HEK293T (cell line): ENCODE measurements at regions not wholly inside any gene's neighbourhood (a gene's known extent, or its start where the extent isn't known, plus 50 kb on each side); places are given as distances from the start of the nearest gene placed in this dataset.

Experiments used
- CTCF ChIA-PET: fragments of 350-600 bp; formaldehyde crosslinking; extraction: SDS; loops from one replicate; lab custom pipeline; 2021; ENCODE audit warnings: antibody characterized with exemption, inconsistent platforms; lab: Yijun Ruan, JAX
- POLR2A ChIA-PET: fragments of 350-600 bp; formaldehyde crosslinking; extraction: SDS; loops from one replicate; lab custom pipeline; 2020; ENCODE audit warnings: antibody characterized with exemption, inconsistent platforms; lab: Yijun Ruan, JAX
- DNase-seq: peaks from one replicate; pipeline ENCODE4 v3.0.0; 2012; ENCODE audit warnings: mixed read lengths; ENCODE audit errors: extremely low spot score
- ARNT ChIP-seq: fragments of 450-650 bp; IDR thresholded peaks from 2 replicates; pipeline ENCODE4 v1.6.1; 2017; ENCODE audit warnings: mild to moderate bottlenecking
- BHLHE40 ChIP-seq: fragments of 450-650 bp; IDR thresholded peaks from 2 replicates; pipeline ENCODE4 v1.6.1; 2016; ENCODE audit warnings: mild to moderate bottlenecking, moderate library complexity, borderline replicate concordance
- CTBP1 ChIP-seq: fragments of 450-650 bp; IDR thresholded peaks from 2 replicates; pipeline ENCODE4 v1.6.1; 2016; ENCODE audit warnings: borderline replicate concordance
- ELF4 ChIP-seq: fragments of 450-650 bp; IDR thresholded peaks from 2 replicates; pipeline ENCODE4 v1.6.1; 2017; ENCODE audit warnings: antibody characterized with exemption
- FOXA1 ChIP-seq: fragments of 450-650 bp; IDR thresholded peaks from 2 replicates; pipeline ENCODE4 v1.6.1; 2016; ENCODE audit warnings: mild to moderate bottlenecking
- FOXK2 ChIP-seq: fragments of 450-650 bp; IDR thresholded peaks from 2 replicates; pipeline ENCODE4 v1.6.1; 2016; ENCODE audit warnings: mild to moderate bottlenecking
- FOXM1 ChIP-seq: fragments of 450-650 bp; IDR thresholded peaks from 2 replicates; pipeline ENCODE4 v1.6.1; 2017; ENCODE audit warnings: mild to moderate bottlenecking, borderline replicate concordance
- HDGF ChIP-seq: fragments of 450-650 bp; IDR thresholded peaks from 2 replicates; pipeline ENCODE4 v1.6.1; 2017; ENCODE audit warnings: antibody characterized with exemption, borderline replicate concordance
- L3MBTL2 ChIP-seq: fragments of 450-650 bp; conservative IDR thresholded peaks from 2 replicates; pipeline ENCODE4 v1.6.1; 2016; ENCODE audit warnings: mild to moderate bottlenecking
- LEF1 ChIP-seq: fragments of 450-650 bp; IDR thresholded peaks from 2 replicates; pipeline ENCODE4 v1.6.1; 2017; ENCODE audit warnings: mild to moderate bottlenecking, borderline replicate concordance
- NFRKB ChIP-seq: fragments of 450-650 bp; IDR thresholded peaks from 2 replicates; pipeline ENCODE4 v1.6.1; 2016; ENCODE audit warnings: mild to moderate bottlenecking, moderate library complexity
- PKNOX1 ChIP-seq: fragments of 450-650 bp; IDR thresholded peaks from 2 replicates; pipeline ENCODE4 v1.6.1; 2016
- SP1 ChIP-seq: fragments of 450-650 bp; IDR thresholded peaks from 2 replicates; pipeline ENCODE4 v1.6.1; 2017
- SUZ12 ChIP-seq: fragments of 450-650 bp; IDR thresholded peaks from 2 replicates; pipeline ENCODE4 v1.6.1; 2016; ENCODE audit warnings: mild to moderate bottlenecking
- TARDBP ChIP-seq: fragments of 450-650 bp; IDR thresholded peaks from 2 replicates; pipeline ENCODE4 v1.6.1; 2016
- ZNF384 ChIP-seq: fragments of 450-650 bp; IDR thresholded peaks from 2 replicates; pipeline ENCODE4 v1.6.1; 2016

GRCh38 chr18:79629606-79630005 is 50.0 kb upstream of the CTDP1 start:
- POLR2A ChIA-PET: no interaction called here
- no peak for DNase-seq
- TF ChIP-seq BHLHE40 (no peak), FOXA1 (no peak), ZNF384 (no peak), ELF4 (no peak), NFRKB (no peak), PKNOX1 (no peak), HDGF (no peak), FOXK2 (no peak), LEF1 (no peak), SP1 (no peak), L3MBTL2 (no peak), SUZ12 (no peak), CTBP1 (no peak), FOXM1 (no peak), ARNT (no peak), TARDBP (no peak)
- CTCF ChIA-PET: no interaction called here
